A673 (cell line): ENCODE measurements at regions not wholly inside any gene's neighbourhood (a gene's known extent, or its start where the extent isn't known, plus 50 kb on each side); places are given as distances from the start of the nearest gene placed in this dataset.

Experiments
- BruUV-seq: library from RNA; stranded (reverse); fragments of 400-500 nt; replicated peaks from 2 replicates; lab custom pipeline; 2021; lab: Mats Ljungman, UMichigan
- CTCF ChIA-PET: fragments of 300-600 bp; sonication (Branson Sonifier 250); formaldehyde crosslinking; loops from one replicate; lab custom pipeline; 2022; ENCODE audit warnings: antibody characterized with exemption; lab: Charles Lee
- POLR2A ChIA-PET: fragments of 300-600 bp; sonication (Branson Sonifier 250); formaldehyde crosslinking; loops from one replicate; lab custom pipeline; 2022; ENCODE audit warnings: antibody characterized with exemption; ENCODE audit not compliant: low non-redundant PET; lab: Charles Lee
- DNase-seq: peaks from one replicate; pipeline ENCODE4 v3.0.0-alpha.2; 2015; ENCODE audit warnings: low spot score
- H3K27ac ChIP-seq: fragments of 200-600 bp; sonication (generic); 2 replicates; pipeline ENCODE4 v1.5.1; 2016; ENCODE audit warnings: mixed run types, low read depth, mild to moderate bottlenecking, mixed read lengths, antibody characterized with exemption, low read length; ENCODE audit not compliant: poor library complexity, severe bottlenecking
- H3K27me3 ChIP-seq: fragments of 200-600 bp; sonication (generic); replicated peaks from 2 replicates; pipeline ENCODE4 v1.6.1; 2017; ENCODE audit warnings: mixed run types, low read depth, mild to moderate bottlenecking, mixed read lengths, antibody characterized with exemption, low read length; ENCODE audit not compliant: insufficient read depth, poor library complexity
- H3K36me3 ChIP-seq: fragments of 200-600 bp; sonication (generic); 2 replicates; pipeline ENCODE4 v1.6.1; 2016; ENCODE audit warnings: mixed run types, mild to moderate bottlenecking, mixed read lengths, antibody characterized with exemption, low read length; ENCODE audit not compliant: insufficient read depth, poor library complexity, severe bottlenecking
- H3K4me1 ChIP-seq: fragments of 200-600 bp; sonication (generic); 2 replicates; pipeline ENCODE4 v1.6.1; 2017; ENCODE audit warnings: mixed run types, mild to moderate bottlenecking, mixed read lengths, antibody characterized with exemption, low read length; ENCODE audit not compliant: insufficient read depth, poor library complexity, severe bottlenecking
- H3K4me3 ChIP-seq: fragments of 200-600 bp; sonication (generic); 2 replicates; pipeline ENCODE4 v1.5.1; 2016; ENCODE audit warnings: low read depth, mixed run types, mild to moderate bottlenecking, mixed read lengths, low read length; ENCODE audit not compliant: poor library complexity, severe bottlenecking
- H3K9me3 ChIP-seq: fragments of 200-600 bp; sonication (generic); 2 replicates; pipeline ENCODE4 v1.6.1; 2016; ENCODE audit warnings: mixed run types, low read depth, mild to moderate bottlenecking, mixed read lengths, antibody characterized with exemption, low read length; ENCODE audit not compliant: poor library complexity, severe bottlenecking
- EZH2 ChIP-seq: fragments of 200-600 bp; sonication (generic); IDR thresholded peaks from 2 replicates; pipeline ENCODE4 v1.6.1; 2017; ENCODE audit warnings: borderline replicate concordance, low read depth, mild to moderate bottlenecking, mixed read lengths, antibody characterized with exemption, low read length; ENCODE audit not compliant: poor library complexity, severe bottlenecking
- intact Hi-C: fragments of 100-400 bp; cut with micrococcal nuclease; formaldehyde crosslinking; loops from one replicate; pipeline ENCODE4 v1.10.0; 2022; ENCODE audit not compliant: unreplicated experiment
- TF ChIP-seq, protein P1 (sequence below): fragments of 300-800, 200-600 bp; sonication (generic); conservative IDR thresholded peaks from 2 replicates; pipeline ENCODE4 v1.5.1; 2017; ENCODE audit warnings: low read depth, mild to moderate bottlenecking, antibody characterized with exemption, low read length, moderate library complexity, mixed read lengths

DNA sequence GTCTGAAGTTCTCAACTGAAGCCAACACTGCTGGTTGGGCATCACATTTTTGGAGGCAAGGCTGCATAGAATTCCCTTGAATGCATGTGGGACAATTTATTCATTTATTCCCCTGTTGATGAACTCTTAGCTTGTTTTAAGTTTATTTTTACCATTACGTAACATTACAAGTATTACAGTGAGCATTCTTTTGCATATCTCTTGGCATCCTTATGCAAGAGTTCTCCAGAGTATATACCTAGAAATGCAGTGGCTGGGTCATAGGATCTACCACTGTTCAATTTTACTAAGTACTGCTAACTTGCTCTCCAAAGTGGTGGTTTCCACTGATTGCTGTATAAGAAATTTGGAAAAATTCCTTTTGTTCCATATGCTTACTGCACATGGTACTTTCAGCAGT, 66.5 kb downstream of the UCHL1 start:
- ChIA-PET CTCF (no interaction called here), POLR2A (no interaction called here)
- Histone ChIP-seq H3K4me3 (no peak overlapping the region), H3K9me3 (no peaks in the 10 kb centered on the region), H3K27ac (no peak overlapping the region), H3K4me1 (no peaks in the 10 kb centered on the region), H3K27me3 (peaks cover 4% of the 10 kb centered on the region), H3K36me3 (no peaks in the 10 kb centered on the region)
- intact Hi-C loops: no loop called here
- TF ChIP-seq, protein P1, sequence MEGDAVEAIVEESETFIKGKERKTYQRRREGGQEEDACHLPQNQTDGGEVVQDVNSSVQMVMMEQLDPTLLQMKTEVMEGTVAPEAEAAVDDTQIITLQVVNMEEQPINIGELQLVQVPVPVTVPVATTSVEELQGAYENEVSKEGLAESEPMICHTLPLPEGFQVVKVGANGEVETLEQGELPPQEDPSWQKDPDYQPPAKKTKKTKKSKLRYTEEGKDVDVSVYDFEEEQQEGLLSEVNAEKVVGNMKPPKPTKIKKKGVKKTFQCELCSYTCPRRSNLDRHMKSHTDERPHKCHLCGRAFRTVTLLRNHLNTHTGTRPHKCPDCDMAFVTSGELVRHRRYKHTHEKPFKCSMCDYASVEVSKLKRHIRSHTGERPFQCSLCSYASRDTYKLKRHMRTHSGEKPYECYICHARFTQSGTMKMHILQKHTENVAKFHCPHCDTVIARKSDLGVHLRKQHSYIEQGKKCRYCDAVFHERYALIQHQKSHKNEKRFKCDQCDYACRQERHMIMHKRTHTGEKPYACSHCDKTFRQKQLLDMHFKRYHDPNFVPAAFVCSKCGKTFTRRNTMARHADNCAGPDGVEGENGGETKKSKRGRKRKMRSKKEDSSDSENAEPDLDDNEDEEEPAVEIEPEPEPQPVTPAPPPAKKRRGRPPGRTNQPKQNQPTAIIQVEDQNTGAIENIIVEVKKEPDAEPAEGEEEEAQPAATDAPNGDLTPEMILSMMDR: no peak
- no peak for TF ChIP-seq EZH2
- no peak for DNase-seq
- no TSS peak for BruUV-seq

- BruUV-seq: no TSS peak
- intact Hi-C loops: no loop called here
- H3K4me3 ChIP-seq: no peak overlapping the region
- no peak for DNase-seq
- H3K27ac ChIP-seq: no peak overlapping the region
- CTCF ChIA-PET: no interaction called here
- no peaks in the 10 kb centered on the region for H3K36me3 ChIP-seq
- H3K9me3 ChIP-seq: no peaks in the 10 kb centered on the region
- no peaks in the 10 kb centered on the region for H3K4me1 ChIP-seq
- no peak for TF ChIP-seq EZH2
- TF ChIP-seq, protein P1: no peak
- POLR2A ChIA-PET: no interaction called here
- H3K27me3 ChIP-seq: peaks cover 4% of the 10 kb centered on the region
These were observed 67.0 kb downstream of the UCHL1 start for GRCh38 chr4:41323706-41324105.

DNA sequence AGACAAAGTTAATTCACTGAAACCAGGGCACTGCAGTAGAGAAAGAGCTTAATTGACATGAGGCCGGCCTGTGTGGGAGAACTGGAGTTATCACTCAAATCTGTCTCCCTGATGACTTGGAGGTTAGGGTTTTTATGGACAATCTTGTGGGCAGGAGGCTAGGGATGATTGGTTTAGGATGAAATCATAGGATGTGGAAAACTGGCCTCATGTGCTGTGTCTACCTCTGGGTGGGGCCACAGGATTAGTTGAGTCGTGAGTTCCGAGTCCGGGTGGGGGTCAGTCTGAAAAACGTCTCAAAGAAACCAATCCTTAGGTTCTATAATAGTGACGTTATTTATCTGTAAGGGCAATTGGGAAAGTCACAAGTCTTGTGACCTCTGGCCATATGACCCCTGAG, 68.1 kb downstream of the UCHL1 start:
- no peak overlapping the region for H3K27ac ChIP-seq
- no peaks in the 10 kb centered on the region for H3K36me3 ChIP-seq
- POLR2A ChIA-PET: no interaction called here
- CTCF ChIA-PET: no interaction called here
- H3K4me1 ChIP-seq: no peaks in the 10 kb centered on the region
- no peak overlapping the region for H3K4me3 ChIP-seq
- intact Hi-C loops: no loop called here
- H3K27me3 ChIP-seq: peaks cover 4% of the 10 kb centered on the region
- H3K9me3 ChIP-seq: no peaks in the 10 kb centered on the region
- TF ChIP-seq EZH2: no peak
- TF ChIP-seq, protein P1: no peak
- no peak for DNase-seq
- no TSS peak for BruUV-seq

DNA sequence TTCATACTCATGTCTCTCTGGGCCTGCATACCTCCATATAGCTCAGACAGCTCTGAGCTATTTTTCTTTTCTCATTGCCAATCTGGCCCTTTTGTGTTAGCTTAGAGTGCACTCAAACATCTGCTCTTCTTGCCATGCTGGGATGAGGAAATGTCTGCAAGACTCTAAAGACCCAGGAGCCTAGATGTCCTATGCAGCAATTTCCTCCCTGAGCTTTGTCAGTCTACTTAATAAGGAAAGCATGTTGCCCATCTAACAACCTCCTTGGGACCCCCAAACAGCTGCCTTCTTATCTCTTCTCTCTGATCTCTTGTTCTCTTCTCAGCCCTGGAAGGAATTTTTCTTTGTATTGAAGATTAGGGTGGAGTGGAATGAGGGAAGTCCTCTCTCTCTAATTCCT, 69.2 kb downstream of the UCHL1 start:
- no peak for DNase-seq
- no peaks in the 10 kb centered on the region for H3K4me1 ChIP-seq
- H3K36me3 ChIP-seq: no peaks in the 10 kb centered on the region
- no peak overlapping the region for H3K27ac ChIP-seq
- H3K9me3 ChIP-seq: no peaks in the 10 kb centered on the region
- H3K4me3 ChIP-seq: no peak overlapping the region
- TF ChIP-seq EZH2: no peak
- TF ChIP-seq, protein P1: no peak
- ChIA-PET POLR2A (no interaction called here), CTCF (no interaction called here)
- intact Hi-C loops: no loop called here
- H3K27me3 ChIP-seq: no peaks in the 10 kb centered on the region
- BruUV-seq: no TSS peak
